Fibroblast of skin of scalp (primary cell): ENCODE measurements at regions not wholly inside any gene's neighbourhood (a gene's known extent, or its start where the extent isn't known, plus 50 kb on each side); places are given as distances from the start of the nearest gene placed in this dataset.

Source experiments
- DNase-seq: peaks from one replicate; pipeline ENCODE4 v3.0.0-alpha.2; 2013

DNA sequence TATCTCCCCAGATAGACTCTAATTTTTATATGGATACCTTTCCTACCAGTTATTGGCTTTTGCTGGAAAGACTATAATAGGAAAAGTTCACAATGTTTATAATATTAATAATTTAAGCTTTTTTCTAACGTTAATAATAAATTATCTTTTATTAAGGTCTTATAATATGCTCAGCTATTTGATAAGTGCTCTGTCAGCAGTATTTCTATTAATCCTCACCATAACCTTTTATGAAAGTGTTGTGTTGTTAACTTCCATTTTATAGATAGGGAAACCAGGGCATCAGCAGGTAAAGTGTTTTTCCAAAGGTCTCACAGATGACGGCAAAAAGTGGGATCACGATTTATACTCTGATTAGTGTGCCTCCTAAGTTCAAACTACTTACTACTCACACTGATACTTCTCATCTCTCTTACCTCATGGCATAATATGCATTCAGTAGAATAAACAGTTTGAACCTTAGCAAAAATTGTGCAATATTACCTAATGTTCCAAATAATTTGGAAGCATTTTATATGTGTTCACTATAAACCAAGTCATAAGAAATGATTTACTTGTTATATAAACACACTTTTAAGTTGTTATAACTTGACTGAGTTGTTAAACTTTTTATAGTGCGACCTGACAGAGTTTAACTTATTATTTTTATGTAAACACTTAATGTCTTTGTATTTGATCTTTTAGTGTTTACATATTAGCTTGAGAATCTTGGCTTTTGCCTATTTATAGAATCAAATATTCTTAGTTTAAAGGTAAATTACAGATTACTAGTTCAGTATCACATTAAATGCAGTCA is 274.9 kb upstream of the DCBLD2 start:
- DNase-seq: no peak

DNA sequence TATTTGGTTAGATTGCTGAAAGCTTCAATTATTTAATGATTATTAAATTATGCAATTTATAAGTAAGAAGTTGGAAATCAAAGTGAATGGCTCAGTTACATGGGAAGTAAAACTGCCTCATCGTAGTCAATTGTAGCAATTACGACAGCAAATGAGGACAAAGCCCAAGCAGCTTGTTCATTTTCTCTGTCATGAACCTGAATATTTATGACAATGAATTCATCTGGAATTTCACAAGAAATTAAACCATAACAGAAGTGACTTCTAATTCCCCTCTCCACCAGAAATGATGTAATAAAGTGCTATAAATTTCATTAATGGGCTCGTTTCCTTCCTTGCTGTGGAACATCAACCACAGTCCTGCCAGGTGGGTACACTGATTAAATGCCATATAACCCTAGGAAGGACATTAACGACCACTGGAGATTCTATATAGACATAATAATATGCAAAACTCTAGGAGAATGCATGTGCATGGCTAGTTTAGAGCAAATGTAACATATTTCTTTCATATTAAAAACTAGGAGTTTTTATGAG is 273.8 kb upstream of the DCBLD2 start:
- DNase-seq: no peak

- peak; percentile 87 for DNase-seq
Measured at GRCh38 chr3:99172736-99173657, 271.5 kb upstream of the DCBLD2 start.

- no peak for DNase-seq
Measured at GRCh38 chr3:99171800-99172199, 270.3 kb upstream of the DCBLD2 start.

- no peak for DNase-seq
Measured at GRCh38 chr3:99170867-99171517, 269.5 kb upstream of the DCBLD2 start.

- peak; percentile 84 for DNase-seq
Measured at GRCh38 chr3:99167071-99167470, 265.6 kb upstream of the DCBLD2 start.

GRCh38 chr3:99163314-99163713 is 261.8 kb upstream of the DCBLD2 start:
- DNase-seq: no peak

- DNase-seq: no peak
Measured at GRCh38 chr3:99159220-99159762, 257.8 kb upstream of the DCBLD2 start.

- DNase-seq: no peak
Measured at GRCh38 chr3:99145031-99145430, 243.5 kb upstream of the DCBLD2 start.

DNA sequence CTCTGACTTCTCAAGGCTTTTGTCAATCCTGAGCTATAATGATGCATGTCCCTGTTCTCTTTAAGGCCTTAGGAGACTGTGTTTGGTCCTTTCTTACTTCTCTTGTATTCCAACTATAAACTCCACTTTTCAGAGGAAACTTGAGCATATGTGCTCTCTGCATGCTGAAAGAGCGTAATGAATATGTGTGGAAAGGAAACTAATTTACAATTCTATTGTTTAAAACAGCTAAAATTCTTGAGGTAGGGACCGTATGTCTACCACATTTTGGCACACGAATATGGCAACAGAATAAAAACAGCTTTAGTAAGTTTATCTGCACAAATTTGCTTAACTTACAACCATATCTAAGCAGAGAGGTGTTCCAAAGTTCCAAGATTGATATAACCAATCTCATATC is 242.0 kb upstream of the DCBLD2 start:
- no peak for DNase-seq

- DNase-seq: peak; percentile 89
Measured at GRCh38 chr3:99134986-99135385, 233.5 kb upstream of the DCBLD2 start.

GRCh38 chr3:99131876-99132275 is 230.4 kb upstream of the DCBLD2 start:
- DNase-seq: peak; percentile 82

- DNase-seq: peak; percentile 99
Measured at GRCh38 chr3:99128725-99129505, 227.4 kb upstream of the DCBLD2 start.

- DNase-seq: peak; percentile 59
Measured at GRCh38 chr3:99128235-99128634, 226.7 kb upstream of the DCBLD2 start.

DNA sequence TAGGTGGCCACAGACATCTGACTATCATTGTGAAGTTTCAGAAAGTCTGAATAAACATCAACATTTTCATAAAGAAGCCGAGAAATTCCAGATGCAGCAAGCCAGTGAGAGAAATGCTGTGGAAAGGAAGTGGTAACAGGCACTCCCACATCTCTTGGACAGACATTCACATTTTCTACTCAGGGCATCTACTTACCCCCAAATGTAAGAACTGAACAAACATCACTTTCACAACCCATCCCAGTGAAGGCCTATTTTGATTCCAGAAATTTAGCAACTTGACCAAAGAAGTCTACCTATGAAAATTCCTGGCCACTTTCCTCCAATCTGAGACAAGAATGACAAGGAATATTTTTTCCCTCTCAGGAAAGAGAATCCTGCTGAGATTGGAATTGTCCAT is 224.8 kb upstream of the DCBLD2 start:
- peak; percentile 87 for DNase-seq

DNA sequence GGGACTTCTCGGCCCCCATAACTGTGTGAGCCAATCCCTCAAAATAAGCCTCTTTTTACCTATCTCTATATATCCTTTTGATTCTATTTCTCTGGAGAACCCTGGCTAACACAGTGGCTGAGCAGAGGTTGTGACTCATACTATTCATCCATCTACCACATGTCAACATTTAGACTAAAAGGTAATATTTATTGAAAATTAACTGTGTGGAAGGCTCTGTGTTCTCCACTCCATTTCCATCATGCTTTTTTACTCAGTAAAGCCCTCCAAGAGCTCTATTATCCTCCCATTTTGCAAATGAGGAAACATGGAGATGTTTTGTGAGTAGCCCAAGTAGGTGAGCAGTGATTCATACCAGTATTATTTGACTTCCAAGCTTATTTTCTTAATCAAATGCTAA is 217.9 kb upstream of the DCBLD2 start:
- DNase-seq: peak; percentile 27

GRCh38 chr3:99118381-99118780 is 216.9 kb upstream of the DCBLD2 start:
- peak; percentile 96 for DNase-seq

- DNase-seq: peak; percentile 80
Measured at GRCh38 chr3:99114565-99115291, 213.2 kb upstream of the DCBLD2 start.

GRCh38 chr3:99111235-99111634 is 209.7 kb upstream of the DCBLD2 start:
- no peak for DNase-seq

GRCh38 chr3:99110401-99110800 is 208.9 kb upstream of the DCBLD2 start:
- no peak for DNase-seq

- DNase-seq: peak; percentile 92
Measured at GRCh38 chr3:99108508-99108907, 207.0 kb upstream of the DCBLD2 start.
